OCI-LY7 (cell line): ENCODE measurements at regions not wholly inside any gene's neighbourhood (a gene's known extent, or its start where the extent isn't known, plus 50 kb on each side); places are given as distances from the start of the nearest gene placed in this dataset.

Source experiments
- BruUV-seq: library from RNA; stranded (reverse); fragments of 400-500 nt; replicated peaks from 2 replicates; lab custom pipeline; 2021; lab: Mats Ljungman, UMichigan
- CTCF ChIA-PET: fragments of 300-600 bp; sonication (Branson Sonifier 250); formaldehyde crosslinking; loops from one replicate; lab custom pipeline; 2022; ENCODE audit warnings: antibody characterized with exemption; ENCODE audit not compliant: unreplicated experiment; lab: Charles Lee
- POLR2A ChIA-PET: fragments of 300-600 bp; sonication (Branson Sonifier 250); formaldehyde crosslinking; loops from one replicate; lab custom pipeline; 2022; ENCODE audit warnings: antibody characterized with exemption; lab: Charles Lee
- DNase-seq: peaks from one replicate; pipeline ENCODE4 v3.0.0-alpha.2; 2015; ENCODE audit warnings: low spot score
- H2AFZ ChIP-seq: fragments of 200-600 bp; sonication (generic), shearing (Covaris generic); 2 replicates; pipeline ENCODE4 v1.6.1; 2014; ENCODE audit warnings: mild to moderate bottlenecking, antibody characterized with exemption, low read length, moderate library complexity
- H3K27ac ChIP-seq: fragments of 200-600 bp; sonication (generic); 2 replicates; pipeline ENCODE4 v1.5.1; 2014; ENCODE audit warnings: mixed run types, low read depth, mild to moderate bottlenecking, moderate library complexity, low read length, inconsistent platforms; ENCODE audit not compliant: poor library complexity, severe bottlenecking
- H3K36me3 ChIP-seq: fragments of 200-600 bp; sonication (generic); 2 replicates; pipeline ENCODE4 v1.6.1; 2014; ENCODE audit warnings: mild to moderate bottlenecking, antibody characterized with exemption, low read length, moderate library complexity, mixed read lengths; ENCODE audit not compliant: insufficient read depth
- H3K4me1 ChIP-seq: fragments of 200-600 bp; sonication (generic); 2 replicates; pipeline ENCODE4 v1.5.1; 2014; ENCODE audit warnings: mild to moderate bottlenecking, low read length; ENCODE audit not compliant: insufficient read depth, poor library complexity, severe bottlenecking
- H3K4me2 ChIP-seq: fragments of 200-600 bp; sonication (generic); 2 replicates; pipeline ENCODE4 v1.6.1; 2014; ENCODE audit warnings: mild to moderate bottlenecking, low read length
- H3K4me3 ChIP-seq: fragments of 200-600 bp; sonication (generic); 2 replicates; pipeline ENCODE4 v1.5.1; 2014; ENCODE audit warnings: mild to moderate bottlenecking, low read depth, low read length; ENCODE audit not compliant: poor library complexity, severe bottlenecking
- H3K79me2 ChIP-seq: fragments of 200-600 bp; sonication (generic); 2 replicates; pipeline ENCODE4 v1.6.1; 2016; ENCODE audit warnings: low read depth, mild to moderate bottlenecking, low read length, moderate library complexity, mixed read lengths; ENCODE audit not compliant: insufficient read depth
- H3K9me2 ChIP-seq: fragments of 200-600 bp; sonication (generic); 2 replicates; pipeline ENCODE4 v1.6.1; 2016; ENCODE audit warnings: mild to moderate bottlenecking, low read length, mixed read lengths; ENCODE audit not compliant: insufficient read depth
- H3K9me3 ChIP-seq: fragments of 200-600 bp; sonication (generic); 2 replicates; pipeline ENCODE4 v1.6.1; 2014; ENCODE audit warnings: mild to moderate bottlenecking, mixed run types, low read length, mixed read lengths
- H4K20me1 ChIP-seq: fragments of 200-600 bp; sonication (generic); 2 replicates; pipeline ENCODE4 v1.6.1; 2014; ENCODE audit warnings: mild to moderate bottlenecking, antibody characterized with exemption, low read length, moderate library complexity, mixed read lengths; ENCODE audit not compliant: insufficient read depth
- EZH2phosphoT487 ChIP-seq: fragments of 200-600 bp; sonication (generic); IDR thresholded peaks from 2 replicates; pipeline ENCODE4 v1.6.1; 2018; ENCODE audit warnings: low read depth, borderline replicate concordance, mild to moderate bottlenecking, mixed run types, antibody characterized with exemption, low read length, moderate library complexity, mixed read lengths
- intact Hi-C: fragments of 100-400 bp; cut with micrococcal nuclease; formaldehyde crosslinking; loops from one replicate; pipeline ENCODE4 v1.10.0; 2022; ENCODE audit not compliant: unreplicated experiment
- TF ChIP-seq, protein P1 (sequence below): fragments of 200-600 bp; sonication (generic); conservative IDR thresholded peaks from 2 replicates; pipeline ENCODE4 v1.5.1; 2014; ENCODE audit warnings: mild to moderate bottlenecking, antibody characterized with exemption, low read length, moderate library complexity, mixed read lengths

DNA sequence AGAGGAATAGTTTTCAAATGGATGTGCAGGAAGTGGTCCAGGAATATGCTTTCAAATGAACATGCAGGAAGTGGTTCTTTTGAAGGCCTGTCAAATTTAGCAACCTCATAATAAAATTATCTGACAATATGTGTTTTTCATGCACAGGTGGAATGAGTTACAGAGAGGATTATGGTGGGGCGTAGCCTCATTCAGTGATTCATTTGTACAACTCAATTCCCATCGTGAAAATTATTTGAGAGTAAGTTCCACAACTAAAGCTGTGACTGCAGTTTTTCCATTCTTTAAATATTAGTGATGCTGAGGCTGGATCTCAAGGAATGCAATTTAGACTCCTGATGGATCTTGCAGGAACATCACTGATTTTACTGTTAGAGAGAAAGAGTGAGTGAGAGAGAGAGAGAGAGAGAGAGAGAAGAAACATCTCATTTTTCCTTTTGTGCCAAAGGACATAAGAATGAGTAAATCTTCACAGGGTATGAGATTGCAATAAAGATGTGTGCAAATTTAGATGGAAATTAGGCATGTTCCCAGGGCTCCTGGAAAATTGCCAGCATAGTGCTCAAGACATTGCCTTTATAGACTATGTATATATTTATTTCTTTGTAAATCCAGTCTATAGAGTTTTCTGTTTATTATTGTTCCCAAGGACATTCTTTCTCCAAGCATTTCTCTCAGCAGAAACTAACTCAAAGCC lies 394.9 kb upstream of the ZEB2 start:
- ChIA-PET CTCF (no interaction called here), POLR2A (no interaction called here)
- Histone ChIP-seq H4K20me1 (no peaks in the 10 kb centered on the region), H3K79me2 (no peaks in the 10 kb centered on the region), H3K9me2 (no peaks in the 10 kb centered on the region), H3K27ac (no peak overlapping the region), H3K4me3 (no peak overlapping the region), H3K4me2 (no peak overlapping the region), H3K36me3 (no peaks in the 10 kb centered on the region), H3K4me1 (no peaks in the 10 kb centered on the region), H3K9me3 (peaks cover 4% of the 10 kb centered on the region; the same call in 1 of the 2 replicates), H2AFZ (no peak overlapping the region)
- intact Hi-C loops, result no loop called here
- no TSS peak for BruUV-seq
- DNase-seq, result no peak
- TF ChIP-seq, protein P1, sequence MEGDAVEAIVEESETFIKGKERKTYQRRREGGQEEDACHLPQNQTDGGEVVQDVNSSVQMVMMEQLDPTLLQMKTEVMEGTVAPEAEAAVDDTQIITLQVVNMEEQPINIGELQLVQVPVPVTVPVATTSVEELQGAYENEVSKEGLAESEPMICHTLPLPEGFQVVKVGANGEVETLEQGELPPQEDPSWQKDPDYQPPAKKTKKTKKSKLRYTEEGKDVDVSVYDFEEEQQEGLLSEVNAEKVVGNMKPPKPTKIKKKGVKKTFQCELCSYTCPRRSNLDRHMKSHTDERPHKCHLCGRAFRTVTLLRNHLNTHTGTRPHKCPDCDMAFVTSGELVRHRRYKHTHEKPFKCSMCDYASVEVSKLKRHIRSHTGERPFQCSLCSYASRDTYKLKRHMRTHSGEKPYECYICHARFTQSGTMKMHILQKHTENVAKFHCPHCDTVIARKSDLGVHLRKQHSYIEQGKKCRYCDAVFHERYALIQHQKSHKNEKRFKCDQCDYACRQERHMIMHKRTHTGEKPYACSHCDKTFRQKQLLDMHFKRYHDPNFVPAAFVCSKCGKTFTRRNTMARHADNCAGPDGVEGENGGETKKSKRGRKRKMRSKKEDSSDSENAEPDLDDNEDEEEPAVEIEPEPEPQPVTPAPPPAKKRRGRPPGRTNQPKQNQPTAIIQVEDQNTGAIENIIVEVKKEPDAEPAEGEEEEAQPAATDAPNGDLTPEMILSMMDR, result no peak
- TF ChIP-seq EZH2phosphoT487, result no peak

DNA sequence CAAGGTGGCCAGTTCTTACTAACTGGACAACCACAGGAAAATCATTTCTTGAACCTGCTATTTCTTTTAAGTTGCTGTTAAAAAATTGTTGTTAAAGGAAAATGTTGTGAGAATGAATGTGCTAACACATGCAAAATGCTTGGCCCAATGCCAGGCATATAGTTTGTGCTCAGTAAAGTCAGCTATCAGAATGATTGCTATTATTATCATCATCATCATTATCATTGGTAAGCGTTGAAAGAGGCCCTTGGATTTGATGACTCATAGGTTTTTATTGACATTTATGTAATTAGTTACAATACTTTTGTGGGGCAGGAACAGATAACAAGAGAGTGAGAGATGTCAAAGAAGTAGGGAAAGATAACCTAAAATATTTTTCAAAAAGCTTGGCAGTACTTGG lies 394.2 kb upstream of the ZEB2 start:
- Histone ChIP-seq H3K4me3 (no peak overlapping the region), H3K4me1 (no peaks in the 10 kb centered on the region), H3K27ac (no peak overlapping the region), H3K9me2 (no peaks in the 10 kb centered on the region), H3K36me3 (no peaks in the 10 kb centered on the region), H2AFZ (no peak overlapping the region), H3K9me3 (peaks cover 4% of the 10 kb centered on the region; the same call in 1 of the 2 replicates), H4K20me1 (no peaks in the 10 kb centered on the region), H3K79me2 (no peaks in the 10 kb centered on the region), H3K4me2 (no peak overlapping the region)
- ChIA-PET CTCF (no interaction called here), POLR2A (interaction anchor here (0.7 kb wide), 1 partner anchor 308 kb away, joined by 3 read pairs; no protein-coding TSS in a partner anchor)
- TF ChIP-seq, protein P1, result no peak
- no peak for TF ChIP-seq EZH2phosphoT487
- no peak for DNase-seq
- no TSS peak for BruUV-seq
- intact Hi-C loops, result no loop called here

DNA sequence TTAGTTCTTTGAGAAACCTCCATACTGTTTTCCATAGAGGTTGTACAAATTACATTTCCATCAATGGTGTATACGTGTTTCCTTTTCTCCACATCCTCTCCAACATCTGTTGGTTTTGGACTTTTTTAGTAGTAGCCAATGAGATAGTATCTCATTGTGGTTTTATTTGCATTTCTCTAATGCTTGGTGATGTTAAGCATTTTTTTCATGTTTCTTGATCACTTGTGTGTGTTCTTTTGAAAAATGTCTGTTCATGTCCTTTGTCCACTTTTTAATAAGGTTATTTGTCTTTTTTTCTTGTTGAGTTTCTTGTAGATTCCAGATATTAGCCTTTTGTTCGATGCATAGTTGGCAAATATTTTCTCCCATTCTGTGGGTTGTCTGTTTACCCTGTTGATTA lies 392.3 kb upstream of the ZEB2 start:
- no peak overlapping the region for H3K4me2 ChIP-seq
- CTCF ChIA-PET, result no interaction called here
- H3K27ac ChIP-seq, result no peak overlapping the region
- H3K36me3 ChIP-seq, result no peaks in the 10 kb centered on the region
- POLR2A ChIA-PET, result no interaction called here
- H3K4me1 ChIP-seq, result no peaks in the 10 kb centered on the region
- H4K20me1 ChIP-seq, result no peaks in the 10 kb centered on the region
- no TSS peak for BruUV-seq
- H3K9me3 ChIP-seq, result peaks cover 4% of the 10 kb centered on the region; the same call in 1 of the 2 replicates
- H3K79me2 ChIP-seq, result no peaks in the 10 kb centered on the region
- TF ChIP-seq EZH2phosphoT487, result no peak
- TF ChIP-seq, protein P1, result no peak
- no peak overlapping the region for H2AFZ ChIP-seq
- H3K4me3 ChIP-seq, result no peak overlapping the region
- intact Hi-C loops, result no loop called here
- H3K9me2 ChIP-seq, result no peaks in the 10 kb centered on the region
- no peak for DNase-seq
